GM18520 (cell line): ENCODE measurements at regions not wholly inside any gene's neighbourhood (a gene's known extent, or its start where the extent isn't known, plus 50 kb on each side); places are given as distances from the start of the nearest gene placed in this dataset.
"Not testable (repeated sequence)": the region's sequence is repeated elsewhere in the genome, so short reads cannot be mapped to it uniquely, and the experiment has no call there.

Source experiments
- ATAC-seq: cut with Tn5 transposase; IDR thresholded peaks from one replicate; pipeline ENCODE4 v1.9.1; 2021; ENCODE audit not compliant: unreplicated experiment

- no peak for ATAC-seq
These were observed 52.6 kb upstream of the ICA1 start for GRCh38 chr7:8314566-8314965.

GRCh38 chr7:8319115-8319514 is 57.1 kb upstream of the ICA1 start:
- no peak for ATAC-seq

DNA sequence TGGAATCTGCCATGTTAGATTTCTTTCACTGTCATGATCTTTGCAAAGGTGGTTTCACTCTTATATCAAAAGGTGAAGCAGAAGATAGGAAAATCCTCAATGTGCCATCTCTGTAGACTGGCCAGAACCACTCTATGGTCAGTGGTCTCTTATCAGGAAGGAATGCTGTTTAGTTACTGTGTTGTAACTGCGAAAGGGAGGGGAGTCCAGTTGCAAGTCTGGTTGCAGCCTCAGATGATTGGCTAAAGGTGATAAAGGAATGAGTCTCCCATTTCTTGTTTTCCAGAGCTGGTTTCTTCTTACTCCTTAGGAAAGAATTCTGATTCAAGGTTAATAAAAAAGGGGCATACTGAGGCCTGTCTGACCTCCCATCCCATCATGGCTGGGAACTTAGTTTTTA is 58.2 kb upstream of the ICA1 start:
- no peak for ATAC-seq

DNA sequence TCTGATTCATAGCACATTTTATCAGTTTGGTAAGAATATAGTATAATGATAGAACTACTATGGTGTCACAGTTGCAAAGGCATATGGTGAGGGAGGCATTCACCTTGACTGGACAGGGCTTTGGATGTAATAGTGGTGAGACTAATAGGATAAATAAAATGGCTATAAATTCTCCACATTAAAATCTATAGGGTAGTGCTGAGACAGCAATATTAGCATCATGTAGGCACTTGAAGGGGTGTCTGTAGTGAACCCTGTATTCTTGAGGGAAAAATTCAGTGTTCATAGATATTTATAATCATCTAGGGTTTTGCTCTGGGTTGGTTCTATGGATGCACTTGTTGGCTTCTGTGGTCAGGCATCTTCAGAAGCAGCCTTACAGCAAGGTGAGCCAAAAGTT is 59.3 kb upstream of the ICA1 start:
- ATAC-seq: no peak

DNA sequence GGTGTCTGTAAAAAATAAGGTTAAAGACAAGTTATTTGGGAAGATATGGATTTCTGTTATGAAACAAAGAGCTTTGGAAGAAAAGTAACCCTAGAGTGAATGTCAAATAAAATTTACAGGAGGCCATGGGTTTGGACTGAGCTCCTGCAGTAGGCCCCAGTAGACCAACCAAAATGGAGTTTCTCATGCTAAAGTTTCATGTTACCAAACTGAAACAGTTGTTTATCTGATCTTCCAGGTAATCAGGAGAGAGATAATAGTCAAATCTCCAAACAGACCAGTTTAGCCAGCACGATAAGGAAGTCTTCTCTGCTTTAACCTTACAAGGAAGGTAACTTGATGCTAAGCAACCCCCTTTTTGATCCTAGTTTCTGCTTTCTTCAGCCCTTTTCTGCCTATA is 60.7 kb upstream of the ICA1 start:
- no peak for ATAC-seq

DNA sequence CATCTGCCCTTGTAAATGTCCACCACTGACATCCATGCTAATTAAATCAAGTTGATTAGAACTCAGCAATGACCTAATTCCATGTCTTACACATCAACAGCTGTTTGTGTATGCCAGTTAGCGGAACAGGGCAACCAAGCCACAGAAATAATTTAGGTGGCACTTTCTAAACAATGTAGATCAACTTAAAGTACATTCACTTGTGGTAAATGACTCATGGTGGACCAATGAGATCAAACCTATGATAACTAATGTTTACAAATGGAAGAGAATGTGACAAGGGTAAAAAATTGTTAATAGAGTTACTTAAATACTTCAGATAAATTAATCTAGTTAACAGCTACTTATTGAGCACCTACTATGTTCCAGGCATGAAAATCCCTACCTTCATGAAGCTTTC is 63.1 kb upstream of the ICA1 start:
- ATAC-seq: no peak

GRCh38 chr7:8327199-8327598 is 65.2 kb upstream of the ICA1 start:
- ATAC-seq: no peak

DNA sequence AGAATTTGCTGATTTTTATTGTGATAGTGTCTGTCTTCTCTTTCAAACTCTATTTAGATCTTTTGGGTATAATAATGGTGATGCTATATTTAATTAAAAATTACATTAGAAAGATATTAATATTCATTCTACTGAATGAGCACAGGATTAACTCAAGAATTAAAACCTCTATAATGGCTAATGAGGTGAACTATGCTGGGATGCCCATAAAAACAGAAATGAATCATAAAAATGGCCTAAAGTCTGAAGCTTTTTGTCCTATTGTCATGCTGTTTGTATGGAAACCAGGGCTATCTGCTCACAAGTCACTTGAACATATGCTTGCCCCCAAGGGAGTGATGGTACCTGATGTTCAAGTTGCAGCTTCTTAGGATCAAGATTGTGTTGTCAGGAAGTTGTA is 76.2 kb upstream of the ICA1 start:
- ATAC-seq: no peak

- ATAC-seq: no peak
These were observed 81.6 kb upstream of the ICA1 start for GRCh38 chr7:8343556-8343955.

GRCh38 chr7:8347395-8347794 is 85.4 kb upstream of the ICA1 start:
- ATAC-seq: not testable (repeated sequence)

DNA sequence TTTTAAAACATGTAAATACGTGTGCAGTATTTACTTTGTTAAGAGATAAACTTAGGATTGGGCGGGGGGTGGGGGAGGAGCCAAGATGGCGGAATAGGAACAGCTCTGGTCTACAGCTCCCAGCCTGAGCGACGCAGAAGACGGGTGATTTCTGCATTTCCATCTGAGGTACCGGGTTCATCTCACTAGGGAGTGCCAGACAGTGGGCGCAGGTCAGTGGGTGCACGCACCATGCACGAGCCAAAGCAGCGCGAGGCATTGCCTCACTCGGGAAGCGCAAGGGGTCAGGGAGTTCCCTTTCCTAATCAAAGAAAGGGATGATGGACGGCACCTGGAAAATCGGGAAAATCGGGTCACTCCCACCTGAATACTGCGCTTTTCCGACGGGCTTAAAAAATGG is 81.8 kb upstream of the NXPH1 start:
- ATAC-seq: not testable (repeated sequence)

DNA sequence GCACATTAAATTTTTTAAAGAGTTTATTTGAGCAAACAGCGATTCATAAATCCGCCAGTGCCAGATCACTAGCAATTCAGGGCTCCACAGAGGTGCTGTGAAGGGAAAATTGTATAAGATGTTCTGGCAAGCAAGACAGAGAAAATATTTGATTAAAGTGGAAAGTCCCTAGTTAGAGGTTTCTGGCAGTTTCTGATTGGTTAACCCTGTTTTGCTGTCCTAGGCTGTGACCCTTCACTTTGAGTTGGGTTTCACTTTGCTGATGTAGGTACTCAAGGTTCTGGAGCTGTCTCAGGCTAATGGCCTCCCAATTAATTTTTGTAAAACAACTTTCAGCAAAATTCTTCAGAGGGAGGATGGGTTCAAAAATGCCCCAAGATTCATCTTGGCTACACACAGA is 79.4 kb upstream of the NXPH1 start:
- no peak for ATAC-seq

DNA sequence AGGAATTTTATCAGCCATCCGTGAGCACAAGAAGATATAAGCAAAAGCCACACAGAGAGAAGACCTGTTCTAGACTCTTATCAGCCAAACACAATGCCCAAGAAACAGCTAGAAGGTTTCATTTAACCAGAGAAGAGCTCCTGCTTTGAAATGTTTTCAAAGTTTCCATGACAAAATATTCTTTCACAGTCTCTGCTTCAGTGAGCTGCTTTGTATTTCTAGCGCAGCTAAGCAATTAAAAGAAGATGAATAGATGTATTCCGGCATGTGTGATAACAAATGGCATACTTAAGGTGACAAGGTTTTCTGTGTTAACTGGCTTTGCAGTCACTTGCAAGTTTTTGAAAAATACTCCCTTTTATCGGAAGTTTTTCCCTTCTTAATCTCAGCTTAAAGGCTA is 78.9 kb upstream of the NXPH1 start:
- ATAC-seq: no peak

DNA sequence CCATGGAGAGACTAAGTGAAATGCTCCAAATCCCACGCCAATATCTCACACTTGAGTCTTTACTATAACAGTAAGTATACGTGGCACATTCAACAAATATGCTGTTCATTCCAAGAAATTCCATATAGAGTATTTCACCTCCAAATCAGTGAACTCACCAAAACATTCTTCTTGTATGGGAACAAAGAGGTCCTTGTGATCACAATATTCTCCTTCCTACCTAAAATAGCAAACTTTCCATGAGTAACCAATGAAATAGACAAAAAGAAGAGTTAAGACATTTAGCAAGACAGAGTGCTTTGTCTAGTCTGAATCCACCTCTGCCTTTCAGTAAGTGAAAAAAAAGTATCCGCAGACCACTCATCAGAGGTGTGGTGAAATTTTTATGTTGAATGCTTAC is 77.3 kb upstream of the NXPH1 start:
- ATAC-seq: no peak

- ATAC-seq: no peak
These were observed 75.9 kb upstream of the NXPH1 start for GRCh38 chr7:8357536-8357935.

- no peak for ATAC-seq
These were observed 72.8 kb upstream of the NXPH1 start for GRCh38 chr7:8360564-8361153.

DNA sequence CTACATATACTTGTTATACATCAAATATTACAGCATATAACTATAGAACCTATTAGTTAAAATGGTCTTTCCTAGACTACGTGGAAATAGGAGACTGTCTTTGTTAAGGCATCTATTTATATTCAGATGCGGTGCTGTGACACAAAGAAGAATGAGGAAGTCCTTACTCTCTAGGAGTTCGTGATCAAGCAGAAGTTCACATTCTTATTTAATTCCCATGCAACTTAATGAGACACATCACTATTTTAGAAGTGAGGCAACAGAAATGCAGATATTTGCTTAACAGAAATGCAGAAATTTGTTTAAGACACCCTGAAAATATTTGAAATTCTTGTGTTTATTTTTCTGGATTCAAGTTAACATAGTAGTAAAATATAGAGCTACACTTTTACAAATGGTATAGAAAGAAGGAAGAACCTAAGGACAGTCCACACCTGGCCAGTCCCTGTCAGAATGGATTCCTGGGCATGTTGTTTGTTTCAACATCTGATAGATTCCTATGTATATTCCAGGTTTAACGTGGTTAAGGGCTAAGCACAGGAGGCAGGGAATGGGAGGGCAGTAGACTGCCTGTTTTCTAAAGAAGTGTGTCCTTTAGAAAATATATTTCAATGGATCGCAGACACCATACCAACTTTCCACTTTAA is 70.6 kb upstream of the NXPH1 start:
- ATAC-seq: no peak

GRCh38 chr7:8363407-8364015 is 69.9 kb upstream of the NXPH1 start:
- ATAC-seq: no peak

- no peak for ATAC-seq
These were observed 67.8 kb upstream of the NXPH1 start for GRCh38 chr7:8365499-8366110.

- ATAC-seq: not testable (repeated sequence)
These were observed 65.4 kb upstream of the NXPH1 start for GRCh38 chr7:8368007-8368406.

DNA sequence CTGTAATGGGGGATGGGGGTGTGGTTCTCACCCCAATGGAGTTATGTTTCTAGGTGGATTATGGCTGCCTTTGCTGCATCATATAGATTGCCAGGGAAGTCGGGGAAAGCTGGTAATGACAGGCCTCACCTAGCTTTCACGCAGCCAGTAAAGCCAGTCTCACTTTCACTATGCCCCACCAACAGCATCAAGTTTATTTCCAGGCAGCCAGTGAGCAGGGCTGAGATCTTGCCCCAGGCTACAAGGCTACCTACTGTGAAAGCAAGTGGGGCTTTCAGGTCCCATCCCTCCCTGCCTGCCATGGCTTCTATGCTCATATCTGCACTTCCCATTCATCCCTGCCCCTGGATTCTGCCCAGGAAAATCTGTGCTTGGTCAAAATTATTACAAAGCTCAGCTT is 61.7 kb upstream of the NXPH1 start:
- peak; percentile 70 for ATAC-seq

DNA sequence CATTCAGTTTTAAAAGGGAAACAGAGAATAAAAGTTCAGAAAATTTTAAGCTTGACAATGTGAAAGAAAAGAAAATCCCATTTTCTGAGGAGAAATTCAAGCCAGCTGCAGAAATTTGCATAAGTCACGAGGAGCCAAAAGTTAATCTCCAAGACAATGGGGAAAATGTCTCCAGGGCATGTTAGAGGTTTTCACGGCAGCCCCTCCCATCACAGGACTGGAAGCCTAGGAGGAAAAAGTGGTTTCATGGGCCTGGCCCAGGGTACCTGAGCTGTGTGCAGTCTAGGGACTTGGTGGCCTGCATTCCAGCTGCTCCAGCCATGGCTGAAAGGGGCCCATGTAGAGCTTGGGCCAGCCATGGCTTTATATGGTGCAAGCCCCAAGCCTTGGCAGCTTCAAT is 59.6 kb upstream of the NXPH1 start:
- ATAC-seq: no peak
